H1 (cell line): ENCODE measurements at regions not wholly inside any gene's neighbourhood (a gene's known extent, or its start where the extent isn't known, plus 50 kb on each side); places are given as distances from the start of the nearest gene placed in this dataset.

ENCODE experiments used
- CTCF ChIA-PET: fragments of 300-600 bp; sonication (Branson Sonifier 250); formaldehyde crosslinking; loops from one replicate; lab custom pipeline; 2021; ENCODE audit not compliant: partially characterized antibody; lab: Charles Lee
- POLR2A ChIA-PET: fragments of 300-600 bp; sonication (Branson Sonifier 250); formaldehyde crosslinking; loops from one replicate; lab custom pipeline; 2021; ENCODE audit warnings: inconsistent platforms; ENCODE audit not compliant: partially characterized antibody; lab: Charles Lee
- DNase-seq, 2 experiments: peaks; one replicate each; pipeline versions ENCODE4 v3.0.0 to v3.0.0-alpha.2; 2010 to 2022; ENCODE audit warnings: low spot score in 2 of 2, low read depth in 1 of 2, mixed read lengths in 1 of 2
- FAIRE-seq: peaks from 2 replicates; lab custom pipeline; 2011; peaks lifted over from hg19 to GRCh38; lab: Jason Lieb, UNC
- H2AFZ ChIP-seq: 2 replicates; pipeline ENCODE4 v1.8.1; 2012; ENCODE audit warnings: low read length, inconsistent platforms
- H2AK5ac ChIP-seq: 2 replicates; pipeline ENCODE4 v1.6.1; 2013; ENCODE audit warnings: low read depth, low read length
- H2BK120ac ChIP-seq: replicated peaks from 2 replicates; pipeline ENCODE3; 2013; ENCODE audit warnings: low read depth, low read length, inconsistent platforms
- H2BK12ac ChIP-seq: 2 replicates; pipeline ENCODE4 v1.6.1; 2013; ENCODE audit warnings: low read depth, low read length
- H2BK15ac ChIP-seq: 2 replicates; pipeline ENCODE4 v1.6.1; 2013; ENCODE audit warnings: low read length
- H2BK20ac ChIP-seq: 2 replicates; pipeline ENCODE4 v1.6.1; 2013; ENCODE audit warnings: low read length
- H2BK5ac ChIP-seq: 2 replicates; pipeline ENCODE4 v1.6.1; 2013; ENCODE audit warnings: low read depth, low read length
- H3K14ac ChIP-seq: 2 replicates; pipeline ENCODE4 v1.6.1; 2013; ENCODE audit warnings: inconsistent platforms; ENCODE audit not compliant: insufficient read length
- H3K18ac ChIP-seq: 2 replicates; pipeline ENCODE4 v1.6.1; 2013; ENCODE audit warnings: low read length; ENCODE audit errors: extremely low read depth
- H3K23ac ChIP-seq: 2 replicates; pipeline ENCODE4 v1.6.1; 2013; ENCODE audit warnings: inconsistent platforms; ENCODE audit not compliant: insufficient read length
- H3K23me2 ChIP-seq: 2 replicates; pipeline ENCODE4 v1.6.1; 2013; ENCODE audit warnings: low read depth, low read length
- H3K27ac ChIP-seq: 2 replicates; pipeline ENCODE4 v1.6.1; 2011; ENCODE audit warnings: low read depth, low read length, inconsistent platforms
- H3K27me3 ChIP-seq, 4 experiments: replicated peaks in 1 of 4; 1 replicate in 1 of 4; 2 replicates in 3 of 4; pipeline versions ENCODE4 v1.6.1 to v1.8.1; 2011 to 2013; ENCODE audit warnings: low read length in 3 of 4, mild to moderate bottlenecking in 3 of 4, inconsistent platforms in 2 of 4, mixed read lengths in 2 of 4, moderate library complexity in 1 of 4; ENCODE audit not compliant: control insufficient read depth in 3 of 4, insufficient read depth in 3 of 4; ENCODE audit errors: extremely low read depth in 1 of 4
- H3K36me3 ChIP-seq, 4 experiments: 2 replicates each; pipeline versions ENCODE4 v1.6.1 to v1.8.1; 2011 to 2013; ENCODE audit warnings: mild to moderate bottlenecking in 4 of 4, low read length in 3 of 4, moderate library complexity in 2 of 4, control low read depth in 1 of 4, inconsistent platforms in 1 of 4; ENCODE audit not compliant: insufficient read depth in 4 of 4, control insufficient read depth in 2 of 4
- H3K4ac ChIP-seq: replicated peaks from 2 replicates; pipeline ENCODE3; 2013; ENCODE audit warnings: low read length, low read depth, mixed read lengths, inconsistent platforms; ENCODE audit not compliant: insufficient read length
- H3K4me1 ChIP-seq, 4 experiments: replicated peaks in 1 of 4; 1 replicate in 1 of 4; 2 replicates in 3 of 4; pipeline versions ENCODE4 v1.6.1 to v1.8.1; 2011 to 2013; ENCODE audit warnings: low read length in 3 of 4, inconsistent platforms in 2 of 4, mixed read lengths in 1 of 4; ENCODE audit not compliant: insufficient read depth in 4 of 4, control insufficient read depth in 3 of 4
- H3K4me2 ChIP-seq, 2 experiments: 2 replicates each; pipeline versions ENCODE4 v1.6.1 to v1.8.1; 2011 to 2013; ENCODE audit warnings: low read depth in 2 of 2, low read length in 2 of 2, control low read depth in 1 of 2, inconsistent platforms in 1 of 2, mild to moderate bottlenecking in 1 of 2; ENCODE audit not compliant: insufficient read depth in 1 of 2
- H3K4me3 ChIP-seq, 4 experiments: fragments of 200-600, 300-600 bp in 1 of 4; sonication (generic), shearing (Covaris generic), sonication (Bioruptor Twin) in 1 of 4; 2 replicates each; pipeline versions ENCODE4 v1.5.1 to v1.8.1; 2011 to 2016; ENCODE audit warnings: low read length in 4 of 4, low read depth in 3 of 4, control low read depth in 2 of 4, inconsistent platforms in 2 of 4, mild to moderate bottlenecking in 2 of 4, mixed read lengths in 1 of 4, moderate library complexity in 1 of 4; ENCODE audit not compliant: insufficient read depth in 2 of 4; ENCODE audit errors: extremely low read depth in 1 of 4
- H3K56ac ChIP-seq: replicated peaks from 2 replicates; pipeline ENCODE3; 2013; ENCODE audit warnings: low read depth, mild to moderate bottlenecking, mixed read lengths, low read length, inconsistent platforms; ENCODE audit not compliant: insufficient read length
- H3K79me1 ChIP-seq: 2 replicates; pipeline ENCODE4 v1.6.1; 2013; ENCODE audit warnings: low read depth, low read length, control low read depth
- H3K79me2 ChIP-seq, 2 experiments: 2 replicates each; pipeline versions ENCODE4 v1.6.1 to v1.8.1; 2012 to 2013; ENCODE audit warnings: low read length in 2 of 2, mild to moderate bottlenecking in 2 of 2, inconsistent platforms in 1 of 2; ENCODE audit not compliant: insufficient read depth in 2 of 2, control insufficient read depth in 1 of 2
- H3K9ac ChIP-seq, 4 experiments: replicated peaks in 1 of 4; 1 replicate in 1 of 4; 2 replicates in 3 of 4; pipeline versions ENCODE4 v1.6.1 to v1.8.1; 2011 to 2013; ENCODE audit warnings: low read depth in 3 of 4, low read length in 3 of 4, control low read depth in 2 of 4, mild to moderate bottlenecking in 2 of 4, moderate library complexity in 2 of 4, inconsistent platforms in 1 of 4; ENCODE audit errors: extremely low read depth in 1 of 4
- H3K9me3 ChIP-seq, 2 experiments: 2 replicates each; pipeline versions ENCODE4 v1.6.1 to v1.8.1; 2012 to 2013; ENCODE audit warnings: mild to moderate bottlenecking in 2 of 2, moderate library complexity in 2 of 2, control low read depth in 1 of 2, inconsistent platforms in 1 of 2, low read depth in 1 of 2, low read length in 1 of 2, mixed read lengths in 1 of 2; ENCODE audit not compliant: insufficient read depth in 2 of 2
- H4K20me1 ChIP-seq, 2 experiments: replicated peaks in 1 of 2; 2 replicates each; pipeline versions ENCODE3 to v1.8.1; 2011 to 2013; ENCODE audit warnings: inconsistent platforms in 2 of 2, low read length in 2 of 2, mild to moderate bottlenecking in 1 of 2; ENCODE audit not compliant: insufficient read depth in 2 of 2, control insufficient read depth in 1 of 2
- H4K5ac ChIP-seq: 2 replicates; pipeline ENCODE4 v1.6.1; 2013; ENCODE audit warnings: low read length, low read depth, mixed read lengths, inconsistent platforms; ENCODE audit not compliant: insufficient read length
- H4K8ac ChIP-seq: 2 replicates; pipeline ENCODE4 v1.8.0; 2013; ENCODE audit warnings: mild to moderate bottlenecking, moderate library complexity, low read length, inconsistent platforms; ENCODE audit not compliant: insufficient read depth; ENCODE audit errors: extremely low read depth
- H4K91ac ChIP-seq: replicated peaks from 2 replicates; pipeline ENCODE3; 2013; ENCODE audit warnings: low read length, mixed read lengths, inconsistent platforms; ENCODE audit not compliant: insufficient read length
- ATF3 ChIP-seq: IDR thresholded peaks from 2 replicates; pipeline ENCODE4 v1.6.1; 2011; ENCODE audit warnings: low read depth, mild to moderate bottlenecking, low read length; ENCODE audit not compliant: insufficient read depth
- BACH1 ChIP-seq: IDR thresholded peaks from 2 replicates; pipeline ENCODE4 v1.6.1; 2012; ENCODE audit warnings: low read length, improper control_type of control experiment
- BCL11A ChIP-seq, 2 experiments: IDR thresholded peaks; one replicate each; pipeline ENCODE4 v1.6.1; 2011; ENCODE audit warnings: low read depth in 2 of 2, low read length in 2 of 2, mild to moderate bottlenecking in 2 of 2
- CHD1 ChIP-seq: IDR thresholded peaks from 2 replicates; pipeline ENCODE4 v1.6.1; 2012; ENCODE audit warnings: low read depth, low read length, improper control_type of control experiment
- E2F6 ChIP-seq: IDR thresholded peaks from 2 replicates; pipeline ENCODE4 v1.6.1; 2012; ENCODE audit warnings: inconsistent platforms
- EZH2 ChIP-seq: fragments of 200-600 bp; sonication (generic); IDR thresholded peaks from 2 replicates; pipeline ENCODE4 v1.7.1; 2012; ENCODE audit warnings: low read depth, mild to moderate bottlenecking, moderate library complexity, low read length, inconsistent platforms; ENCODE audit not compliant: severe bottlenecking
- HDAC6 ChIP-seq: IDR thresholded peaks from one replicate; pipeline ENCODE4 v1.7.1; 2012; ENCODE audit warnings: low read depth, mild to moderate bottlenecking, inconsistent platforms, low read length, moderate library complexity
- MAFK ChIP-seq: IDR thresholded peaks from 2 replicates; pipeline ENCODE4 v1.6.1; 2012; ENCODE audit warnings: low read depth, mild to moderate bottlenecking, improper control_type of control experiment, low read length
- TAF7 ChIP-seq: optimal IDR thresholded peaks from 2 replicates; pipeline ENCODE3; 2011; ENCODE audit warnings: low read depth, mild to moderate bottlenecking, inconsistent platforms, low read length, moderate library complexity, borderline replicate concordance
- TCF12 ChIP-seq: IDR thresholded peaks from 2 replicates; pipeline ENCODE4 v1.6.1; 2011; ENCODE audit warnings: low read depth, mild to moderate bottlenecking, low read length
- WGBS, 2 experiments: shearing (Covaris generic) in 1 of 2; methylation state at CpG; one replicate each; pipeline versions ENCODE4 v1.1.6 to v1.1.7; 2013 to 2015; ENCODE audit warnings: low lambda C conversion rate in 2 of 2, mixed read lengths in 2 of 2, inconsistent platforms in 1 of 2, low coverage in 1 of 2, missing lambda C conversion rate in 1 of 2; ENCODE audit not compliant: insufficient replicate concordance in 2 of 2, insufficient coverage in 1 of 2, insufficient read length in 1 of 2; ENCODE audit errors: extremely low coverage in 1 of 2, missing lambda C conversion rate in 1 of 2; 5-methylcytosine and 5-hydroxymethylcytosine counted together

GRCh38 chr5:67475489-67475888, 278.9 kb upstream of the CD180 start:
- H3K27ac ChIP-seq: no peak overlapping the region
- TF ChIP-seq HDAC6 (no peak), TAF7 (no peak), EZH2 (no peak), ATF3 (no peak), BCL11A (IDR thresholded peaks at IDR 0.05; ENCODE audit: low read depth in 2 of 2, low read length in 2 of 2) (no peak), BACH1 (no peak), E2F6 (no peak), TCF12 (no peak), CHD1 (no peak), MAFK (no peak)
- TF ChIP-seq, all 59 proteins: peak for 0
- no peak overlapping the region for H3K18ac ChIP-seq
- no peaks in the 10 kb centered on the region for H3K4me1 ChIP-seq
- no peak overlapping the region for H3K9ac ChIP-seq
- H3K14ac ChIP-seq: no peak overlapping the region
- H2BK20ac ChIP-seq: no peak overlapping the region
- no peak overlapping the region for H3K23ac ChIP-seq
- H2BK15ac ChIP-seq: no peak overlapping the region
- H3K23me2 ChIP-seq: no peaks in the 10 kb centered on the region
- no peak overlapping the region for H4K8ac ChIP-seq
- ChIA-PET POLR2A (no interaction called here), CTCF (no interaction called here)
- 98% methylated on average over 6 of the region's 6 CpGs; no CpG with 5 or more reads in 1 of the 2 experiments for WGBS, 2 experiments
- no peak overlapping the region for H2AFZ ChIP-seq
- FAIRE-seq (no peak), DNase-seq (no peak)
- peaks cover 1 to 2% of the 10 kb centered on the region in 2 experiments for H4K20me1 ChIP-seq
- no peaks in the 10 kb centered on the region for H3K27me3 ChIP-seq
- H3K79me1 ChIP-seq: no peaks in the 10 kb centered on the region
- no peaks in the 10 kb centered on the region for H3K79me2 ChIP-seq
- H3K56ac ChIP-seq: no peak overlapping the region
- H3K36me3 ChIP-seq: no peaks in the 10 kb centered on the region
- no peak overlapping the region for H2AK5ac ChIP-seq
- no peak overlapping the region for H2BK5ac ChIP-seq
- H3K9me3 ChIP-seq: no peaks in the 10 kb centered on the region
- no peak overlapping the region for H2BK120ac ChIP-seq
- H3K4ac ChIP-seq: no peak overlapping the region
- no peak overlapping the region for H3K4me2 ChIP-seq
- no peak overlapping the region for H2BK12ac ChIP-seq
- no peak overlapping the region for H4K5ac ChIP-seq
- H3K4me3 ChIP-seq: no peak overlapping the region
- H4K91ac ChIP-seq: no peak overlapping the region
